SK-N-MC (cell line): ENCODE measurements at regions not wholly inside any gene's neighbourhood (a gene's known extent, or its start where the extent isn't known, plus 50 kb on each side); places are given as distances from the start of the nearest gene placed in this dataset.

Experiments used
- DNase-seq: peaks from one replicate; pipeline ENCODE4 v3.0.0-alpha.2; 2011; ENCODE audit warnings: low read depth, low spot score
- H3K27ac ChIP-seq: fragments of 200-600 bp; sonication (generic); 2 replicates; pipeline ENCODE4 v1.5.1; 2016; ENCODE audit warnings: mixed run types
- H3K36me3 ChIP-seq: fragments of 200-600 bp; sonication (generic); 2 replicates; pipeline ENCODE4 v1.6.1; 2017; ENCODE audit warnings: antibody characterized with exemption, low read length, mixed read lengths; ENCODE audit not compliant: insufficient read depth
- H3K4me3 ChIP-seq: fragments of 200-600 bp; sonication (generic); 2 replicates; pipeline ENCODE4 v1.5.1; 2016
- H3K9ac ChIP-seq: fragments of 200-600 bp; sonication (generic); 2 replicates; pipeline ENCODE4 v1.8.0; 2017; ENCODE audit warnings: mixed run types, mixed read lengths; ENCODE audit not compliant: insufficient read length
- H3K9me3 ChIP-seq: fragments of 200-600 bp; sonication (generic); 2 replicates; pipeline ENCODE4 v1.6.1; 2017; ENCODE audit warnings: low read depth, mild to moderate bottlenecking, antibody characterized with exemption, low read length, moderate library complexity, mixed read lengths
- EZH2 ChIP-seq: fragments of 200-600 bp; sonication (generic); IDR thresholded peaks from one replicate; pipeline ENCODE4 v1.6.1; 2017; ENCODE audit warnings: antibody characterized with exemption
- FOXP2 ChIP-seq: optimal IDR thresholded peaks from 2 replicates; pipeline ENCODE3; 2011; ENCODE audit warnings: mild to moderate bottlenecking, moderate library complexity; ENCODE audit not compliant: insufficient read depth; ENCODE audit errors: extremely low read length, control extremely low read depth
- POLR2AphosphoS5 ChIP-seq: IDR thresholded peaks from 2 replicates; pipeline ENCODE4 v1.6.1; 2012; ENCODE audit warnings: mild to moderate bottlenecking, low read depth, low read length, borderline replicate concordance

- Histone ChIP-seq H3K9ac (no peak overlapping the region), H3K27ac (no peak overlapping the region), H3K4me3 (no peak overlapping the region), H3K9me3 (no peaks in the 10 kb centered on the region), H3K36me3 (no peaks in the 10 kb centered on the region)
- no peak for TF ChIP-seq EZH2
- no peak for TF ChIP-seq FOXP2
- no peak for TF ChIP-seq POLR2AphosphoS5
- DNase-seq: no peak
Observed at GRCh38 chr21:28633839-28634555, 358.7 kb downstream of the LTN1 start.

- no peak for DNase-seq
- Histone ChIP-seq H3K4me3 (no peak overlapping the region), H3K36me3 (no peaks in the 10 kb centered on the region), H3K9me3 (no peaks in the 10 kb centered on the region), H3K9ac (no peak overlapping the region), H3K27ac (no peak overlapping the region)
- no peak for TF ChIP-seq FOXP2
- no peak for TF ChIP-seq EZH2
- TF ChIP-seq POLR2AphosphoS5: no peak
Observed at GRCh38 chr21:28632755-28633408, 359.8 kb downstream of the LTN1 start.

- Histone ChIP-seq H3K4me3 (no peak overlapping the region), H3K9ac (no peak overlapping the region), H3K27ac (no peak overlapping the region), H3K9me3 (no peaks in the 10 kb centered on the region), H3K36me3 (no peaks in the 10 kb centered on the region)
- no peak for DNase-seq
- TF ChIP-seq POLR2AphosphoS5 (no peak), FOXP2 (no peak), EZH2 (no peak)
Observed at GRCh38 chr21:28627691-28628090, 365.0 kb downstream of the LTN1 start.

GRCh38 chr21:28627261-28627660 is 365.4 kb downstream of the LTN1 start:
- DNase-seq: no peak
- Histone ChIP-seq H3K9ac (no peak overlapping the region), H3K4me3 (no peak overlapping the region), H3K36me3 (no peaks in the 10 kb centered on the region), H3K9me3 (no peaks in the 10 kb centered on the region), H3K27ac (no peak overlapping the region)
- TF ChIP-seq POLR2AphosphoS5 (no peak), EZH2 (no peak), FOXP2 (no peak)

- Histone ChIP-seq H3K36me3 (no peaks in the 10 kb centered on the region), H3K4me3 (no peak overlapping the region), H3K9me3 (no peaks in the 10 kb centered on the region), H3K27ac (no peak overlapping the region), H3K9ac (no peak overlapping the region)
- TF ChIP-seq EZH2 (no peak), POLR2AphosphoS5 (no peak), FOXP2 (no peak)
- no peak for DNase-seq
Observed at GRCh38 chr21:28624626-28625025, 368.1 kb downstream of the LTN1 start.

- Histone ChIP-seq H3K4me3 (no peak overlapping the region), H3K9me3 (no peaks in the 10 kb centered on the region), H3K36me3 (no peaks in the 10 kb centered on the region), H3K9ac (no peak overlapping the region), H3K27ac (no peak overlapping the region)
- TF ChIP-seq POLR2AphosphoS5: no peak
- TF ChIP-seq EZH2: no peak
- TF ChIP-seq FOXP2: no peak
- no peak for DNase-seq
Observed at GRCh38 chr21:28617300-28617699, 375.4 kb downstream of the LTN1 start.

- no peak for TF ChIP-seq FOXP2
- TF ChIP-seq EZH2: no peak
- no peak for TF ChIP-seq POLR2AphosphoS5
- no peak overlapping the region for H3K27ac ChIP-seq
- DNase-seq: no peak
Observed at GRCh38 chr21:28615276-28615675, 377.4 kb downstream of the LTN1 start.

GRCh38 chr21:28614791-28615190 is 377.9 kb downstream of the LTN1 start:
- TF ChIP-seq POLR2AphosphoS5: no peak
- no peak for TF ChIP-seq EZH2
- no peak for TF ChIP-seq FOXP2
- Histone ChIP-seq H3K4me3 (no peak overlapping the region), H3K27ac (no peak overlapping the region), H3K9me3 (no peaks in the 10 kb centered on the region), H3K9ac (no peak overlapping the region), H3K36me3 (no peaks in the 10 kb centered on the region)
- DNase-seq: no peak

More at GRCh38 chr21:28615276-28615675, 377.4 kb downstream of the LTN1 start:
- no peaks in the 10 kb centered on the region for H3K36me3 ChIP-seq
- no peak overlapping the region for H3K4me3 ChIP-seq
- H3K9me3 ChIP-seq: no peaks in the 10 kb centered on the region
- no peak overlapping the region for H3K9ac ChIP-seq

GRCh38 chr21:28608646-28609045 is 384.0 kb downstream of the LTN1 start:
- TF ChIP-seq FOXP2 (no peak), POLR2AphosphoS5 (no peak)
- Histone ChIP-seq H3K9me3 (no peaks in the 10 kb centered on the region), H3K4me3 (no peak overlapping the region), H3K27ac (no peak overlapping the region), H3K9ac (no peak overlapping the region), H3K36me3 (no peaks in the 10 kb centered on the region)
- DNase-seq: no peak
